ENCODE measurements at regions not wholly inside any gene's neighbourhood (a gene's known extent, or its start where the extent isn't known, plus 50 kb on each side); places are given as distances from the start of the nearest gene placed in this dataset.
"Not testable (repeated sequence)": the region's sequence is repeated elsewhere in the genome, so short reads cannot be mapped to it uniquely, and the experiment has no call there.

GRCh38 chr15:77830051-77830468 lies 197.3 kb upstream of the LINGO1 start:
- H3K27me3 ChIP-seq (replicated peaks in 1 of 4; ENCODE audit: control extremely low read depth in 1 of 4, control insufficient read depth in 3 of 4, insufficient read depth in 4 of 4, low read length in 3 of 4): no peaks in the 10 kb centered on the region
- no peaks in the 10 kb centered on the region for H3K4me1 Mint-ChIP-seq
- WGBS (ENCODE audit: insufficient coverage): 73% methylated on average over 3 of the region's 5 CpGs
- no peaks in the 10 kb centered on the region for H3K36me3 ChIP-seq (replicated peaks in 1 of 2; ENCODE audit: control extremely low read depth in 1 of 2, control insufficient read depth in 1 of 2, extremely low read depth in 1 of 2, insufficient read depth in 2 of 2, low read length in 1 of 2)
- ChIA-PET CTCF (no interaction called here), POLR2A (no interaction called here)
- H3K4me2 ChIP-seq (replicated peaks; ENCODE audit: low read depth, low read length, poor library complexity, severe bottlenecking): no peak overlapping the region
- peaks cover 14% of the 10 kb centered on the region for H3K27me3 Mint-ChIP-seq
- H2AFZ ChIP-seq (ENCODE audit: insufficient read depth, low read depth, low read length, poor library complexity, severe bottlenecking): no peak overlapping the region
- H3K9ac ChIP-seq (ENCODE audit: low read length): no peak overlapping the region
- H3K9me3 ChIP-seq (ENCODE audit: control extremely low read depth in 1 of 3, control insufficient read depth in 2 of 3, insufficient read depth in 1 of 3, low read length in 2 of 3): peaks cover 0 to 7% (median 0%) of the 10 kb centered on the region in 3 donors
- ATAC-seq (ENCODE audit: low read depth) (no peak), DNase-seq (no peak)
- no peaks in the 10 kb centered on the region for H4K20me1 ChIP-seq (ENCODE audit: control insufficient read depth, insufficient read depth, low read length, poor library complexity, severe bottlenecking)
- no peaks in the 10 kb centered on the region for H3K9me3 Mint-ChIP-seq (ENCODE audit: insufficient read depth)
- no peak overlapping the region for H3K27ac Mint-ChIP-seq
- no peaks in the 10 kb centered on the region for H3K4me1 ChIP-seq (ENCODE audit: control insufficient read depth in 2 of 2, insufficient read depth in 2 of 2, low read length in 2 of 2)
- H3K79me2 ChIP-seq (ENCODE audit: control insufficient read depth, insufficient read depth, low read length): no peaks in the 10 kb centered on the region
- no peak overlapping the region for H3K4me3 ChIP-seq (ENCODE audit: control extremely low read depth in 1 of 5, extremely low read depth in 1 of 5, insufficient read depth in 1 of 5, low read depth in 2 of 5, low read length in 4 of 5)
- H3K4me3 Mint-ChIP-seq: no peak overlapping the region
- no peak for TF ChIP-seq EZH2 (IDR thresholded peaks at IDR 0.05; ENCODE audit: borderline replicate concordance, insufficient read depth, low read depth, low read length, poor library complexity, severe bottlenecking)
- TF ChIP-seq CTCF (IDR thresholded peaks at IDR 0.05): no peak
- intact Hi-C loops (cut with micrococcal nuclease): no loop called here
- H3K27ac ChIP-seq (ENCODE audit: low read length in 2 of 2): no peak overlapping the region

GRCh38 chr15:77829331-77829730 lies 196.6 kb upstream of the LINGO1 start:
- WGBS (ENCODE audit: insufficient coverage): 80% methylated on average over 2 of the region's 6 CpGs
- H3K4me1 ChIP-seq (ENCODE audit: control insufficient read depth in 2 of 2, insufficient read depth in 2 of 2, low read length in 2 of 2); H3K4me2 ChIP-seq (replicated peaks; ENCODE audit: low read depth, low read length, poor library complexity, severe bottlenecking); H3K9me3 Mint-ChIP-seq (ENCODE audit: insufficient read depth); H3K36me3 ChIP-seq (replicated peaks in 1 of 2; ENCODE audit: control extremely low read depth in 1 of 2, control insufficient read depth in 1 of 2, extremely low read depth in 1 of 2, insufficient read depth in 2 of 2, low read length in 1 of 2); ATAC-seq (ENCODE audit: low read depth); H3K4me3 Mint-ChIP-seq; H2AFZ ChIP-seq (ENCODE audit: insufficient read depth, low read depth, low read length, poor library complexity, severe bottlenecking); H3K9ac ChIP-seq (ENCODE audit: low read length); H3K9me3 ChIP-seq (ENCODE audit: control extremely low read depth in 1 of 3, control insufficient read depth in 2 of 3, insufficient read depth in 1 of 3, low read length in 2 of 3); H3K79me2 ChIP-seq (ENCODE audit: control insufficient read depth, insufficient read depth, low read length); DNase-seq; H3K27me3 ChIP-seq (replicated peaks in 1 of 4; ENCODE audit: control extremely low read depth in 1 of 4, control insufficient read depth in 3 of 4, insufficient read depth in 4 of 4, low read length in 3 of 4); H3K4me3 ChIP-seq (ENCODE audit: control extremely low read depth in 1 of 5, extremely low read depth in 1 of 5, insufficient read depth in 1 of 5, low read depth in 2 of 5, low read length in 4 of 5); POLR2A ChIA-PET; H3K27ac ChIP-seq (ENCODE audit: low read length in 2 of 2); H4K20me1 ChIP-seq (ENCODE audit: control insufficient read depth, insufficient read depth, low read length, poor library complexity, severe bottlenecking); intact Hi-C loops (cut with micrococcal nuclease); H3K4me1 Mint-ChIP-seq; CTCF ChIA-PET; H3K27ac Mint-ChIP-seq: not testable (repeated sequence)
- H3K27me3 Mint-ChIP-seq: peaks cover 18% of the 10 kb centered on the region

All from B cell (primary cell).